HEK293 (cell line): ENCODE measurements at regions not wholly inside any gene's neighbourhood (a gene's known extent, or its start where the extent isn't known, plus 50 kb on each side); places are given as distances from the start of the nearest gene placed in this dataset.

ENCODE experiments used
- CTCF ChIA-PET: fragments of 350-600 bp; formaldehyde crosslinking; extraction: SDS; loops from one replicate; lab custom pipeline; 2021; ENCODE audit warnings: antibody characterized with exemption; lab: Yijun Ruan, JAX
- POLR2A ChIA-PET: fragments of 300-600 bp; formaldehyde crosslinking; extraction: SDS; loops from one replicate; lab custom pipeline; 2020; ENCODE audit warnings: antibody characterized with exemption, inconsistent platforms; lab: Yijun Ruan, JAX
- H3K27ac ChIP-seq: fragments of 200-500 bp; sonication (Bioruptor generic); 2 replicates; pipeline ENCODE4 v1.5.1; 2014; ENCODE audit warnings: low read depth, low read length, control low read depth, inconsistent platforms; ENCODE audit errors: extremely low read depth
- H3K36me3 ChIP-seq, 2 experiments: fragments of 200-500 bp in 1 of 2; sonication (Bioruptor generic) in 1 of 2; 1 replicate in 1 of 2; 2 replicates in 1 of 2; pipeline ENCODE4 v1.5.1; 2014 to 2017; ENCODE audit warnings: inconsistent platforms in 2 of 2, low read length in 2 of 2; ENCODE audit not compliant: control insufficient read depth in 2 of 2, insufficient read depth in 1 of 2
- H3K4me1 ChIP-seq: fragments of 200-500 bp; sonication (Bioruptor generic); 2 replicates; pipeline ENCODE4 v1.5.1; 2014; ENCODE audit warnings: mild to moderate bottlenecking, low read length, inconsistent platforms; ENCODE audit not compliant: control insufficient read depth, insufficient read depth
- H3K4me3 ChIP-seq: 2 replicates; pipeline ENCODE4 v1.5.1; 2011; ENCODE audit warnings: low read depth, mild to moderate bottlenecking, control low read depth, low read length, moderate library complexity
- H3K9me3 ChIP-seq: fragments of 200-500 bp; sonication (Bioruptor generic); 2 replicates; pipeline ENCODE4 v1.5.1; 2014; ENCODE audit warnings: low read depth, low read length, inconsistent platforms; ENCODE audit not compliant: control insufficient read depth, insufficient read depth
- BCL11A ChIP-seq: fragments of 450-650 bp; formaldehyde crosslinking; IDR thresholded peaks from 2 replicates; pipeline ENCODE4 v1.5.1; 2016; ENCODE audit warnings: low read depth, missing biosample characterization, missing genetic modification characterization
- MYNN ChIP-seq: fragments of 450-650 bp; formaldehyde crosslinking; IDR thresholded peaks from 2 replicates; pipeline ENCODE4 v1.5.1; 2016; ENCODE audit warnings: missing biosample characterization, missing genetic modification characterization, borderline replicate concordance
- PRDM2 ChIP-seq: fragments of 450-650 bp; formaldehyde crosslinking; IDR thresholded peaks from 2 replicates; pipeline ENCODE4 v1.5.1; 2016; ENCODE audit warnings: missing biosample characterization, missing genetic modification characterization, borderline replicate concordance
- ZBTB48 ChIP-seq: fragments of 450-650 bp; formaldehyde crosslinking; IDR thresholded peaks from 2 replicates; pipeline ENCODE4 v1.5.1; 2016; ENCODE audit warnings: missing biosample characterization, missing genetic modification characterization
- ZNF10 ChIP-seq: fragments of 450-650 bp; formaldehyde crosslinking; IDR thresholded peaks from 2 replicates; pipeline ENCODE4 v1.5.1; 2017; ENCODE audit warnings: missing biosample characterization, missing genetic modification characterization
- ZNF169 ChIP-seq: fragments of 450-650 bp; formaldehyde crosslinking; IDR thresholded peaks from 2 replicates; pipeline ENCODE4 v1.5.1; 2016; ENCODE audit warnings: missing biosample characterization, missing genetic modification characterization
- ZNF223 ChIP-seq: fragments of 450-650 bp; formaldehyde crosslinking; IDR thresholded peaks from 2 replicates; pipeline ENCODE4 v1.5.1; 2016; ENCODE audit warnings: missing biosample characterization, missing genetic modification characterization
- ZNF24 ChIP-seq: fragments of 450-650 bp; formaldehyde crosslinking; IDR thresholded peaks from 2 replicates; pipeline ENCODE4 v1.5.1; 2016; ENCODE audit warnings: missing biosample characterization, missing genetic modification characterization
- ZNF26 ChIP-seq: fragments of 450-650 bp; formaldehyde crosslinking; IDR thresholded peaks from 2 replicates; pipeline ENCODE4 v1.5.1; 2016; ENCODE audit warnings: missing biosample characterization, missing genetic modification characterization
- ZNF274 ChIP-seq, 2 experiments: fragments of 200-500 bp in 1 of 2; fragments of 450-650 bp in 1 of 2; sonication (Bioruptor generic) in 1 of 2; formaldehyde crosslinking in 1 of 2; IDR thresholded peaks; 2 replicates each; pipeline versions ENCODE4 v1.5.1 to v1.6.1; 2014 to 2016; ENCODE audit warnings: borderline replicate concordance in 1 of 2, inconsistent platforms in 1 of 2, low read length in 1 of 2, missing biosample characterization in 1 of 2, missing genetic modification characterization in 1 of 2
- ZNF311 ChIP-seq: fragments of 450-650 bp; formaldehyde crosslinking; IDR thresholded peaks from 2 replicates; pipeline ENCODE4 v1.5.1; 2017; ENCODE audit warnings: missing biosample characterization, missing genetic modification characterization, borderline replicate concordance
- ZNF350 ChIP-seq: fragments of 450-650 bp; formaldehyde crosslinking; IDR thresholded peaks from 2 replicates; pipeline ENCODE4 v1.5.0; 2017; ENCODE audit warnings: missing biosample characterization, mild to moderate bottlenecking, missing genetic modification characterization
- ZNF530 ChIP-seq: fragments of 450-650 bp; formaldehyde crosslinking; IDR thresholded peaks from 2 replicates; pipeline ENCODE4 v1.5.1; 2016; ENCODE audit warnings: low read depth, missing biosample characterization, missing genetic modification characterization
- ZNF555 ChIP-seq: fragments of 450-650 bp; formaldehyde crosslinking; conservative IDR thresholded peaks from 2 replicates; pipeline ENCODE4 v1.5.1; 2017; ENCODE audit warnings: missing biosample characterization, mild to moderate bottlenecking, missing genetic modification characterization, inconsistent platforms
- ZNF610 ChIP-seq: fragments of 450-650 bp; formaldehyde crosslinking; IDR thresholded peaks from 2 replicates; pipeline ENCODE4 v1.5.1; 2016; ENCODE audit warnings: missing biosample characterization, missing genetic modification characterization, borderline replicate concordance
- ZNF660 ChIP-seq: fragments of 450-650 bp; IDR thresholded peaks from 2 replicates; pipeline ENCODE4 v1.5.1; 2018; ENCODE audit warnings: missing biosample characterization, mild to moderate bottlenecking, missing genetic modification characterization
- ZNF837 ChIP-seq: fragments of 450-650 bp; formaldehyde crosslinking; IDR thresholded peaks from 2 replicates; pipeline ENCODE4 v1.5.1; 2016; ENCODE audit warnings: missing biosample characterization, missing genetic modification characterization
- ZSCAN30 ChIP-seq: fragments of 450-650 bp; IDR thresholded peaks from 2 replicates; pipeline ENCODE4 v1.5.1; 2018; ENCODE audit warnings: missing biosample characterization, mild to moderate bottlenecking, missing genetic modification characterization, moderate library complexity
- TF ChIP-seq, protein P1 (sequence below): fragments of 450-650 bp; formaldehyde crosslinking; IDR thresholded peaks from 2 replicates; pipeline ENCODE4 v1.5.1; 2016; ENCODE audit warnings: missing biosample characterization, missing genetic modification characterization, low read depth
- TF ChIP-seq, protein P2 (sequence below): fragments of 450-650 bp; formaldehyde crosslinking; IDR thresholded peaks from 2 replicates; pipeline ENCODE4 v1.5.1; 2016; ENCODE audit warnings: missing biosample characterization, missing genetic modification characterization
- TF ChIP-seq, protein P3 (sequence below): fragments of 450-650 bp; formaldehyde crosslinking; IDR thresholded peaks from 2 replicates; pipeline ENCODE4 v1.5.1; 2016; ENCODE audit warnings: missing biosample characterization, missing genetic modification characterization

- H3K9me3 ChIP-seq = no peaks in the 10 kb centered on the region
- no peak overlapping the region for H3K27ac ChIP-seq
- ChIA-PET CTCF (interaction anchor here (0.5 to 0.6 kb wide), 2 partner anchors 719 to 782 kb away, joined by 3 read pairs; no protein-coding TSS in a partner anchor), POLR2A (no interaction called here)
- H3K4me3 ChIP-seq = no peak overlapping the region
- no peaks in the 10 kb centered on the region for H3K36me3 ChIP-seq
- H3K4me1 ChIP-seq = peaks cover 4% of the 10 kb centered on the region; the same call in 1 of the 2 replicates
- no peak for TF ChIP-seq ZNF530
- no peak for TF ChIP-seq ZNF311 (tag by site-specific recombination)
- TF ChIP-seq, protein P1, sequence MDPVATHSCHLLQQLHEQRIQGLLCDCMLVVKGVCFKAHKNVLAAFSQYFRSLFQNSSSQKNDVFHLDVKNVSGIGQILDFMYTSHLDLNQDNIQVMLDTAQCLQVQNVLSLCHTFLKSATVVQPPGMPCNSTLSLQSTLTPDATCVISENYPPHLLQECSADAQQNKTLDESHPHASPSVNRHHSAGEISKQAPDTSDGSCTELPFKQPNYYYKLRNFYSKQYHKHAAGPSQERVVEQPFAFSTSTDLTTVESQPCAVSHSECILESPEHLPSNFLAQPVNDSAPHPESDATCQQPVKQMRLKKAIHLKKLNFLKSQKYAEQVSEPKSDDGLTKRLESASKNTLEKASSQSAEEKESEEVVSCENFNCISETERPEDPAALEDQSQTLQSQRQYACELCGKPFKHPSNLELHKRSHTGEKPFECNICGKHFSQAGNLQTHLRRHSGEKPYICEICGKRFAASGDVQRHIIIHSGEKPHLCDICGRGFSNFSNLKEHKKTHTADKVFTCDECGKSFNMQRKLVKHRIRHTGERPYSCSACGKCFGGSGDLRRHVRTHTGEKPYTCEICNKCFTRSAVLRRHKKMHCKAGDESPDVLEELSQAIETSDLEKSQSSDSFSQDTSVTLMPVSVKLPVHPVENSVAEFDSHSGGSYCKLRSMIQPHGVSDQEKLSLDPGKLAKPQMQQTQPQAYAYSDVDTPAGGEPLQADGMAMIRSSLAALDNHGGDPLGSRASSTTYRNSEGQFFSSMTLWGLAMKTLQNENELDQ (tag by site-specific recombination) = no peak
- TF ChIP-seq ZSCAN30 = no peak
- no peak for TF ChIP-seq ZNF223 (tag by site-specific recombination)
These were observed 766.7 kb upstream of the TBX3 start for GRCh38 chr12:115450710-115451109.

GRCh38 chr12:115450017-115450416 lies 766.0 kb upstream of the TBX3 start:
- CTCF ChIA-PET = interaction anchor here (0.5 to 0.6 kb wide), 2 partner anchors 719 to 781 kb away, joined by 3 read pairs; no protein-coding TSS in a partner anchor
- POLR2A ChIA-PET = no interaction called here
- Histone ChIP-seq H3K9me3 (no peaks in the 10 kb centered on the region), H3K36me3 (no peaks in the 10 kb centered on the region), H3K27ac (no peak overlapping the region), H3K4me3 (no peak overlapping the region), H3K4me1 (peaks cover 4% of the 10 kb centered on the region; the same call in 1 of the 2 replicates)
- TF ChIP-seq ZBTB48 (tag by site-specific recombination) = no peak
- TF ChIP-seq ZNF555 (tag by site-specific recombination) = no peak
- TF ChIP-seq ZNF24 (tag by site-specific recombination) = no peak
- TF ChIP-seq ZNF610 (tag by site-specific recombination) = no peak
- TF ChIP-seq, protein P2, sequence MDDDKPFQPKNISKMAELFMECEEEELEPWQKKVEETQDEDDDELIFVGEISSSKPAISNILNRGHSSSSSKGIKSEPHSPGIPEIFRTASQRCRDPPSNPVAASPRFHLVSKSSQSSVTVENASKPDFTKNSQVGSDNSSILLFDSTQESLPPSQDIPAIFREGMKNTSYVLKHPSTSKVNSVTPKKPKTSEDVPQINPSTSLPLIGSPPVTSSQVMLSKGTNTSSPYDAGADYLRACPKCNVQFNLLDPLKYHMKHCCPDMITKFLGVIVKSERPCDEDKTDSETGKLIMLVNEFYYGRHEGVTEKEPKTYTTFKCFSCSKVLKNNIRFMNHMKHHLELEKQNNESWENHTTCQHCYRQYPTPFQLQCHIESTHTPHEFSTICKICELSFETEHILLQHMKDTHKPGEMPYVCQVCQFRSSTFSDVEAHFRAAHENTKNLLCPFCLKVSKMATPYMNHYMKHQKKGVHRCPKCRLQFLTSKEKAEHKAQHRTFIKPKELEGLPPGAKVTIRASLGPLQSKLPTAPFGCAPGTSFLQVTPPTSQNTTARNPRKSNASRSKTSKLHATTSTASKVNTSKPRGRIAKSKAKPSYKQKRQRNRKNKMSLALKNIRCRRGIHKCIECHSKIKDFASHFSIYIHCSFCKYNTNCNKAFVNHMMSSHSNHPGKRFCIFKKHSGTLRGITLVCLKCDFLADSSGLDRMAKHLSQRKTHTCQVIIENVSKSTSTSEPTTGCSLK (tag by site-specific recombination) = no peak
- TF ChIP-seq, protein P3, sequence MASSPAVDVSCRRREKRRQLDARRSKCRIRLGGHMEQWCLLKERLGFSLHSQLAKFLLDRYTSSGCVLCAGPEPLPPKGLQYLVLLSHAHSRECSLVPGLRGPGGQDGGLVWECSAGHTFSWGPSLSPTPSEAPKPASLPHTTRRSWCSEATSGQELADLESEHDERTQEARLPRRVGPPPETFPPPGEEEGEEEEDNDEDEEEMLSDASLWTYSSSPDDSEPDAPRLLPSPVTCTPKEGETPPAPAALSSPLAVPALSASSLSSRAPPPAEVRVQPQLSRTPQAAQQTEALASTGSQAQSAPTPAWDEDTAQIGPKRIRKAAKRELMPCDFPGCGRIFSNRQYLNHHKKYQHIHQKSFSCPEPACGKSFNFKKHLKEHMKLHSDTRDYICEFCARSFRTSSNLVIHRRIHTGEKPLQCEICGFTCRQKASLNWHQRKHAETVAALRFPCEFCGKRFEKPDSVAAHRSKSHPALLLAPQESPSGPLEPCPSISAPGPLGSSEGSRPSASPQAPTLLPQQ (tag by site-specific recombination) = no peak
- TF ChIP-seq ZNF660 = no peak
- TF ChIP-seq PRDM2 = no peak
- no peak for TF ChIP-seq ZSCAN30
- TF ChIP-seq ZNF350 (tag by site-specific recombination) = no peak
- no peak for TF ChIP-seq MYNN
- no peak for TF ChIP-seq ZNF169 (tag by site-specific recombination)
- TF ChIP-seq BCL11A (tag by site-specific recombination) = no peak
- no peak for TF ChIP-seq ZNF10 (tag by site-specific recombination)
- no peak for TF ChIP-seq ZNF26
- TF ChIP-seq ZNF274 (IDR thresholded peaks at IDR 0.05; ENCODE audit: low read length) = no peak
- TF ChIP-seq ZNF274 (tag by site-specific recombination; IDR thresholded peaks at IDR 0.05; ENCODE audit: borderline replicate concordance) = no peak
- no peak for TF ChIP-seq ZNF837 (tag by site-specific recombination)
